ENCODE measurements at regions not wholly inside any gene's neighbourhood (a gene's known extent, or its start where the extent isn't known, plus 50 kb on each side); places are given as distances from the start of the nearest gene placed in this dataset.

DNA sequence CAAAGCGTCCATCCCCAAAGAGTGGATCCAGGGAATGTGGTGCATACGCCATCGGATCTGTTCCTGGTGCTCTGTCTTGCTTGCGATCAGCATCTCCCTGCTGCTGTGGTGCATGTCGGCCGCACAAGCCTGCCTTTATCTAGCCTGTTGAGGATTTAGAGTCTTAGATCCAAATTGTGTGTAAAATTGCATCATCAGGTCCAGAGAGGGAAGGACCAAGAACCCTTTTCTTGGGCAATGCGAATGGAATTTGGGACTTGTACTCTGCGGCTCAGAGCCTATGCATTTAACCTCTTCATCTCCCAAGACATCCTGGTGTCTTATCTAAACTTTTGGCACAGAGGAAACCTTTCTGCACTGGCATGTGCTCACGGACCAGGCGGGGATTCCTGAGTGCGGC, 1238.7 kb downstream of the TBC1D22A start:
- TF ChIP-seq ARHGAP35 (CRISPR knock-in tag; IDR thresholded peaks at IDR 0.05; ENCODE audit: borderline replicate concordance) = no peak
- TF ChIP-seq, protein P1, sequence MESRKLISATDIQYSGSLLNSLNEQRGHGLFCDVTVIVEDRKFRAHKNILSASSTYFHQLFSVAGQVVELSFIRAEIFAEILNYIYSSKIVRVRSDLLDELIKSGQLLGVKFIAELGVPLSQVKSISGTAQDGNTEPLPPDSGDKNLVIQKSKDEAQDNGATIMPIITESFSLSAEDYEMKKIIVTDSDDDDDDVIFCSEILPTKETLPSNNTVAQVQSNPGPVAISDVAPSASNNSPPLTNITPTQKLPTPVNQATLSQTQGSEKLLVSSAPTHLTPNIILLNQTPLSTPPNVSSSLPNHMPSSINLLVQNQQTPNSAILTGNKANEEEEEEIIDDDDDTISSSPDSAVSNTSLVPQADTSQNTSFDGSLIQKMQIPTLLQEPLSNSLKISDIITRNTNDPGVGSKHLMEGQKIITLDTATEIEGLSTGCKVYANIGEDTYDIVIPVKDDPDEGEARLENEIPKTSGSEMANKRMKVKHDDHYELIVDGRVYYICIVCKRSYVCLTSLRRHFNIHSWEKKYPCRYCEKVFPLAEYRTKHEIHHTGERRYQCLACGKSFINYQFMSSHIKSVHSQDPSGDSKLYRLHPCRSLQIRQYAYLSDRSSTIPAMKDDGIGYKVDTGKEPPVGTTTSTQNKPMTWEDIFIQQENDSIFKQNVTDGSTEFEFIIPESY (CRISPR knock-in tag; IDR thresholded peaks at IDR 0.05) = no peak
- no peak for TF ChIP-seq CBFB (CRISPR knock-in tag; IDR thresholded peaks at IDR 0.05)
- no peak for TF ChIP-seq NFE2L2 (IDR thresholded peaks at IDR 0.05; ENCODE audit: low read length)
- no peak for TF ChIP-seq ZNF749 (CRISPR knock-in tag; IDR thresholded peaks at IDR 0.05; ENCODE audit: borderline replicate concordance)
- TF ChIP-seq, protein P2, sequence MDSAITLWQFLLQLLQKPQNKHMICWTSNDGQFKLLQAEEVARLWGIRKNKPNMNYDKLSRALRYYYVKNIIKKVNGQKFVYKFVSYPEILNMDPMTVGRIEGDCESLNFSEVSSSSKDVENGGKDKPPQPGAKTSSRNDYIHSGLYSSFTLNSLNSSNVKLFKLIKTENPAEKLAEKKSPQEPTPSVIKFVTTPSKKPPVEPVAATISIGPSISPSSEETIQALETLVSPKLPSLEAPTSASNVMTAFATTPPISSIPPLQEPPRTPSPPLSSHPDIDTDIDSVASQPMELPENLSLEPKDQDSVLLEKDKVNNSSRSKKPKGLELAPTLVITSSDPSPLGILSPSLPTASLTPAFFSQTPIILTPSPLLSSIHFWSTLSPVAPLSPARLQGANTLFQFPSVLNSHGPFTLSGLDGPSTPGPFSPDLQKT (CRISPR knock-in tag; IDR thresholded peaks at IDR 0.05; ENCODE audit: borderline replicate concordance) = no peak

Data from HepG2 (cell line).